ENCODE measurements at regions not wholly inside any gene's neighbourhood (a gene's known extent, or its start where the extent isn't known, plus 50 kb on each side); places are given as distances from the start of the nearest gene placed in this dataset.

DNA sequence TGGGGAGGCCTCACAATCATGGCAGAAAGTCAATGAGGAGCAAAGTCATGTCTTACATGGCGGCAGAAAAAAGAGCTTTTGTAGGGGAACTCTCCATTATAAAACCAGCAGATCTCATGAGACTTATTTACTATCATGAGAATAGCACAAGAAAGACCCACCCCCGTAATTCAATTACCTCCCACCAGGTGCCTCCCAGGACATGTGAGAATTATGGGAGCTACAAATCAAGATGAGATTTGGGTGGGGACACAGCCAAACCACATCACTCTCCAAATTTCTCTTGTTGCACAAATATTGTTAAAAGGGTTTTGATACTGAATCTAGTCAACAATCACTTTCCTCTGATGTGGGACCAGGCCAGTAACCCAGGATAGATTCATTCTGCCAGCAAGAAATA lies 1176.1 kb downstream of the CDH9 start:
- DNase-seq, result no peak
- no peaks in the 10 kb centered on the region for H3K36me3 ChIP-seq (ENCODE audit: control insufficient read depth in 1 of 2, insufficient read depth in 2 of 2, low read length in 1 of 2)
- no peak overlapping the region for H3K4me3 ChIP-seq (ENCODE audit: low read length in 2 of 2)
- H3K27ac ChIP-seq (ENCODE audit: low read depth in 1 of 2, low read length in 2 of 2), result no peak overlapping the region
- WGBS, 2 donors, result 86% methylated on average over 2 of the region's 2 CpGs
- ATAC-seq (ENCODE audit: low FRiP score), result no peak
- H3K9me3 ChIP-seq (ENCODE audit: control insufficient read depth, low read length), result peaks cover 2% of the 10 kb centered on the region
- H3K27me3 ChIP-seq (ENCODE audit: control insufficient read depth in 1 of 2, insufficient read depth in 2 of 2, low read length in 1 of 2), result no peaks in the 10 kb centered on the region
- intact Hi-C loops (cut with DNase I), result no loop called here
- H3K4me1 ChIP-seq (ENCODE audit: control insufficient read depth in 1 of 2, insufficient read depth in 2 of 2, low read length in 2 of 2), result no peaks in the 10 kb centered on the region

DNA sequence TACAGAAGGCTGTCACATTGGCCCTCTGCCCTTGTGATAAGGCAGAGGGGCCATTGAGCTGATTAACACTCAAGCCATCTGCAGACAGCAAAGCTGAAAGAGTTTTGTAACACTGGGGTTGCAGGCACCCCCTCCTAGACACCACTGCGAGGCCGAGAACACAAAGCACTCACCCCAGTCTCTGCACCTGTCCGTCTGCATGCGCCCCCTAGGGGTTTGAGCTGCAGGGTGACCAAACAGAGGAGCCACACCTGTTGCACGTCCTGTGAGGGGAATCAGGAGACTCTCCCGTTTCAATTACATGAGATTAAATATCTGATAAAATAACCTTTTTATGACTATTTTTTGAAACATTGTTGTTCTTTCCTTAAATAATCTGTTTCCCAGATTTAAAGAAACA lies 1180.4 kb downstream of the CDH9 start:
- intact Hi-C loops (cut with DNase I), result no loop called here
- no peak overlapping the region for H3K4me3 ChIP-seq (ENCODE audit: low read length in 2 of 2)
- no peak overlapping the region for H3K27ac ChIP-seq (ENCODE audit: low read depth in 1 of 2, low read length in 2 of 2)
- ATAC-seq (ENCODE audit: low FRiP score) (no peak), DNase-seq (no peak)
- H3K27me3 ChIP-seq (ENCODE audit: control insufficient read depth in 1 of 2, insufficient read depth in 2 of 2, low read length in 1 of 2), result no peaks in the 10 kb centered on the region
- no peaks in the 10 kb centered on the region for H3K36me3 ChIP-seq (ENCODE audit: control insufficient read depth in 1 of 2, insufficient read depth in 2 of 2, low read length in 1 of 2)
- no peaks in the 10 kb centered on the region for H3K4me1 ChIP-seq (ENCODE audit: control insufficient read depth in 1 of 2, insufficient read depth in 2 of 2, low read length in 2 of 2)
- peaks cover 2% of the 10 kb centered on the region for H3K9me3 ChIP-seq (ENCODE audit: control insufficient read depth, low read length)
- 42 to 48% methylated on average over 6 of the region's 6 CpGs for WGBS, 2 donors

DNA sequence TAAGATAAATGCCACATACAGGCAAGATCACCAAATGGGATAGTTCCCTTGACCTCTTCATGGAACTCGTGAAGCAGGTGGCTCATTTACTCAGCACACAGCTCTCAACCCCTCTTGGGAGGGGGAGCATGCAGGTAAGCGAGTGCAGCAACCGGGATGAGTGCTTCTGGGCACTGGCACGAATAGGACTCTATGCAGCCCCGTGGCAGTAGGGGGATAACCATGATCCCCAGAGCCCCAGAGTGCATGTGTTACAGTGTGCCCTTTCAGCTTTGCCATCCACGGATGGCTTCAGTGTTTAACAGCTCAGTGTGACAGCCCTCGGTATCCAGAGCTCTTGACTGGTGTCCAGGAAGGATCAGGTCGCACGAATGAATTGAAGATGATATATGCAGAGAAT lies 1187.1 kb downstream of the CDH9 start:
- ATAC-seq (ENCODE audit: low FRiP score) (no peak), DNase-seq (no peak)
- intact Hi-C loops (cut with DNase I), result no loop called here
- Histone ChIP-seq H3K27me3 (ENCODE audit: control insufficient read depth in 1 of 2, insufficient read depth in 2 of 2, low read length in 1 of 2) (no peaks in the 10 kb centered on the region), H3K36me3 (ENCODE audit: control insufficient read depth in 1 of 2, insufficient read depth in 2 of 2, low read length in 1 of 2) (no peaks in the 10 kb centered on the region), H3K4me1 (ENCODE audit: control insufficient read depth in 1 of 2, insufficient read depth in 2 of 2, low read length in 2 of 2) (no peaks in the 10 kb centered on the region), H3K9me3 (ENCODE audit: control insufficient read depth, low read length) (no peaks in the 10 kb centered on the region), H3K27ac (ENCODE audit: low read depth in 1 of 2, low read length in 2 of 2) (no peak overlapping the region), H3K4me3 (ENCODE audit: low read length in 2 of 2) (no peak overlapping the region)
- 72 to 78% methylated on average over 9 of the region's 9 CpGs for WGBS, 2 donors

DNA sequence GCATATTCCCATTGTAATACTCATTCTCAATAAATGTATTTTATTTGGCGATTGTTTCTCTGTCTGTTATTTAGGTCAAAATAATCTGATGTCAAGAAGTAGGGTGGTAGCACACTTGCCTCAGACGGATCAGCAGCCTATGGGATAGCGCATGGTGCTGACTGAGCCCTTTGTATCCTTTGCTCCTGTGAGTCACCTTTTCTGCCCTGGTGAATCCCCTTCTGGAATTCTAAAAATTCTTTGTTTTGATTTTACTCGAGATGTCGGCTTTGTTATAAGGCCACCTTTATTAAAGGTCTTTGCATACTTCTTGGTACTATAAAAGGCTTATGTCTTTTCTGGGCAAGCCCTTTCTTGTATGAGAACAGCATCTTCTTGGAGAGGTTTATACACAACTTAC lies 1187.8 kb downstream of the CDH9 start:
- ATAC-seq (ENCODE audit: low FRiP score) (no peak), DNase-seq (no peak)
- Histone ChIP-seq H3K27me3 (ENCODE audit: control insufficient read depth in 1 of 2, insufficient read depth in 2 of 2, low read length in 1 of 2) (no peaks in the 10 kb centered on the region), H3K9me3 (ENCODE audit: control insufficient read depth, low read length) (no peaks in the 10 kb centered on the region), H3K4me3 (ENCODE audit: low read length in 2 of 2) (no peak overlapping the region), H3K4me1 (ENCODE audit: control insufficient read depth in 1 of 2, insufficient read depth in 2 of 2, low read length in 2 of 2) (no peaks in the 10 kb centered on the region), H3K27ac (ENCODE audit: low read depth in 1 of 2, low read length in 2 of 2) (no peak overlapping the region), H3K36me3 (ENCODE audit: control insufficient read depth in 1 of 2, insufficient read depth in 2 of 2, low read length in 1 of 2) (no peaks in the 10 kb centered on the region)
- 58 to 63% methylated on average over 5 of the region's 5 CpGs for whole genome bisulfite sequencing, 2 donors
- intact Hi-C loops (cut with DNase I), result no loop called here

DNA sequence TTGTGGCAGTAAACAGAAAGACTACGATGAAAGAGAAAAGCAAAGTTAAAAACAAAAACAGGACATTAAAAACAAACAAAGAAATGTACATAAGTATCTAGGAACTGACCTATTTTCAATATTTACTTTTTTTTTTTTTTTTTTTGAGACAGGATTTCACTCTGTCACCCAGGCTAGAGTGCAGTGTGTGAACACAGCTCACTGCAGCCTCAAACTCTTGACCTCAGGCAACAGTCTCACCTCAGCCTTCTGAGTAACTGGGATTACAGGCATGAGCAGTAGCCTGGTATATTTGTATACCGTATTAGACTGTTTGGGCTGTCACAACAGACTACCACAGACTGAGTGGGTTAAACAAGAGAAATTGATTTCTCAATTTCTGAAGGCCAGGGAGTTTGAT lies 1189.1 kb downstream of the CDH9 start:
- DNase-seq, result no peak
- Histone ChIP-seq H3K4me3 (ENCODE audit: low read length in 2 of 2) (no peak overlapping the region), H3K36me3 (ENCODE audit: control insufficient read depth in 1 of 2, insufficient read depth in 2 of 2, low read length in 1 of 2) (no peaks in the 10 kb centered on the region), H3K9me3 (ENCODE audit: control insufficient read depth, low read length) (no peaks in the 10 kb centered on the region), H3K4me1 (ENCODE audit: control insufficient read depth in 1 of 2, insufficient read depth in 2 of 2, low read length in 2 of 2) (no peaks in the 10 kb centered on the region), H3K27me3 (ENCODE audit: control insufficient read depth in 1 of 2, insufficient read depth in 2 of 2, low read length in 1 of 2) (no peaks in the 10 kb centered on the region), H3K27ac (ENCODE audit: low read depth in 1 of 2, low read length in 2 of 2) (no peak overlapping the region)
- WGBS, 2 donors, result 37 to 43% methylated on average over 2 of the region's 2 CpGs
- intact Hi-C loops (cut with DNase I), result no loop called here
- no peak for ATAC-seq (ENCODE audit: low FRiP score)

DNA sequence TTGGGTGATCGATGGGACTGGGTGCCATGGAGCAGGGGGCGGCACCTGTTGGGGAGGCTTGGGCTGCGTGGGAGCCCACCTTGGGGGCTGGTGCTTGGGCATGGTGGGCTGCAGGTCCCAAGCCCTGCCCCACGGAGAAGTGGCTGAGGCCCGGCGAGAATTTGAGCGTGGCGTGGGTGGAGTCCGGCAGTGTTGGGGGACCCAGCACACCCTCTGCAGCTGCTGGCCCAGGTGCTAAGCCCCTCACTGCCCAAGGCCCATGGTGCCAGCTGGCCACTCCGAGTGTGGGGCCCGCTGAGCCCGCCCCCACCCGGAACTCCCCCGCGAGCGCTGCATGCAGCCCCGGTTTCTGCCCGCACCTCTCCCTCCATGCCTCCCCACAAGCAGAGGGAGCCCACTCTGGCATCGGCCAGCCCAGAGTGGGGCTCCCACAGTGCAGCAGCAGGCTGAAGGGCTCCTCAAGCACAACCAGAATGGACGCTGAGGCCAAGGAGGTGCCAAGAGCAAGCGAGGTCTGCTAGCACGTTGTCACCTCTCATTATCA lies 1178.6 kb upstream of the CDH10 start:
- Histone ChIP-seq H3K36me3 (ENCODE audit: control insufficient read depth in 1 of 2, insufficient read depth in 2 of 2, low read length in 1 of 2) (no peaks in the 10 kb centered on the region), H3K4me1 (ENCODE audit: control insufficient read depth in 1 of 2, insufficient read depth in 2 of 2, low read length in 2 of 2) (no peaks in the 10 kb centered on the region), H3K27me3 (ENCODE audit: control insufficient read depth in 1 of 2, insufficient read depth in 2 of 2, low read length in 1 of 2) (no peaks in the 10 kb centered on the region), H3K27ac (ENCODE audit: low read depth in 1 of 2, low read length in 2 of 2) (no peak overlapping the region), H3K4me3 (ENCODE audit: low read length in 2 of 2) (no peak overlapping the region), H3K9me3 (ENCODE audit: control insufficient read depth, low read length) (no peaks in the 10 kb centered on the region)
- WGBS, 2 donors, result 94% methylated on average over 22 of the region's 22 CpGs
- intact Hi-C loops (cut with DNase I), result no loop called here
- peak; percentile 29 for ATAC-seq (ENCODE audit: low FRiP score)
- DNase-seq, result peak in 1 of 2 donors; percentile 66

Measured in aorta (tissue), 5 donors.